Sigmoid colon (tissue), 3 donors: ENCODE measurements at regions not wholly inside any gene's neighbourhood (a gene's known extent, or its start where the extent isn't known, plus 50 kb on each side); places are given as distances from the start of the nearest gene placed in this dataset.

Source experiments
- CTCF ChIP-seq, 4 experiments: fragments of 450-650 bp in 3 of 4; fragments of 200-600 bp in 1 of 4; IDR thresholded peaks; one replicate each; pipeline ENCODE4 v1.5.1; 2016 to 2019; ENCODE audit warnings: antibody characterized with exemption in 4 of 4, mild to moderate bottlenecking in 3 of 4, moderate library complexity in 2 of 4
- POLR2A ChIP-seq, 2 donors: fragments of 450-650 bp; IDR thresholded peaks; one replicate each; pipeline ENCODE4 v1.6.1; 2016; ENCODE audit warnings: antibody characterized with exemption in 2 of 2, mild to moderate bottlenecking in 2 of 2, moderate library complexity in 2 of 2

DNA sequence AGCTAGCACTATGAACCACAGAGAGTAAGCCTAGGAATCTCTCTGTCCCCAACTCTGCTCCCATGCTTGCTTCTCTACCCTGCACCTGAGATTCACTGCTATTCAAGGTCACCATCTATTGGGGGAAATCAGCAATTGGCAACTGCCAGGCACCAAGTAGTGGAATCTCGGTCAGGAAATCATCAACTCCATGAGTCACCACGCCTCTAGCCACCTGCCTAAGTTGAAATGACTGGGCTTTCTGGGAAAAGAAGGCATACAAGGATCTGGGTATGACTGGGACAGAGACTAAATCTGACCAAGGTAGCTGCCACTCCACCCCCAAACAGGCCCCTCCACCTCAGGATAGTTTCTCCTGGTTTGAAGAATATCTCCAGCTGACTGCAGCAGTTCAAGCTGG is 464.1 kb upstream of the CBLB start:
- TF ChIP-seq CTCF (IDR thresholded peaks at IDR 0.05) = no peak
- no peak for TF ChIP-seq POLR2A (IDR thresholded peaks at IDR 0.05)
